Liver (tissue), 8 donors: ENCODE measurements at regions not wholly inside any gene's neighbourhood (a gene's known extent, or its start where the extent isn't known, plus 50 kb on each side); places are given as distances from the start of the nearest gene placed in this dataset.

Experiments
- DNase-seq: peaks from one replicate; pipeline ENCODE4 v3.0.0-alpha.2; 2017; ENCODE audit warnings: low spot score
- H3K27ac ChIP-seq, 2 donors: one replicate each; pipeline ENCODE4 v1.7.0; 2013; ENCODE audit warnings: inconsistent platforms in 2 of 2, low read length in 2 of 2, control low read depth in 1 of 2, low read depth in 1 of 2, mild to moderate bottlenecking in 1 of 2
- H3K27me3 ChIP-seq, 4 donors: one replicate each; pipeline versions ENCODE4 v1.6.1 to v1.7.0; 2013; ENCODE audit warnings: low read length in 3 of 4, inconsistent platforms in 1 of 4, mild to moderate bottlenecking in 1 of 4, moderate library complexity in 1 of 4; ENCODE audit not compliant: control insufficient read depth in 4 of 4, insufficient read depth in 4 of 4
- H3K36me3 ChIP-seq, 4 donors: one replicate each; pipeline versions ENCODE4 v1.6.1 to v1.7.0; 2013; ENCODE audit warnings: low read length in 3 of 4, mild to moderate bottlenecking in 3 of 4, low read depth in 1 of 4, moderate library complexity in 1 of 4; ENCODE audit not compliant: control insufficient read depth in 4 of 4, insufficient read depth in 3 of 4
- H3K4me1 ChIP-seq, 4 donors: one replicate each; pipeline versions ENCODE4 v1.6.1 to v1.7.0; 2013; ENCODE audit warnings: low read length in 3 of 4, mild to moderate bottlenecking in 3 of 4, moderate library complexity in 1 of 4; ENCODE audit not compliant: control insufficient read depth in 4 of 4, insufficient read depth in 4 of 4
- H3K4me3 ChIP-seq, 3 donors: one replicate each; pipeline versions ENCODE4 v1.6.1 to v1.7.0; 2013; ENCODE audit warnings: low read length in 3 of 3, control low read depth in 1 of 3, low read depth in 1 of 3, mild to moderate bottlenecking in 1 of 3
- H3K9ac ChIP-seq, 2 donors: one replicate each; pipeline ENCODE4 v1.7.0; 2013; ENCODE audit warnings: low read length in 2 of 2, mild to moderate bottlenecking in 2 of 2, moderate library complexity in 2 of 2, control low read depth in 1 of 2, low read depth in 1 of 2
- H3K9me3 ChIP-seq, 4 donors: one replicate each; pipeline versions ENCODE4 v1.6.1 to v1.7.0; 2013; ENCODE audit warnings: low read length in 3 of 4; ENCODE audit not compliant: control insufficient read depth in 4 of 4
- FOXA1 ChIP-seq: IDR thresholded peaks from 2 replicates; pipeline ENCODE4 v1.6.1; 2016; ENCODE audit warnings: antibody characterized with exemption
- GABPA ChIP-seq, 2 donors: IDR thresholded peaks in 1 of 2; conservative IDR thresholded peaks in 1 of 2; 2 replicates each; pipeline ENCODE4 v1.6.1; 2016; ENCODE audit warnings: antibody characterized with exemption in 2 of 2, mild to moderate bottlenecking in 1 of 2, moderate library complexity in 1 of 2
- HNF4A ChIP-seq, 2 donors: conservative IDR thresholded peaks; 2 replicates each; pipeline ENCODE4 v1.6.1; 2016; ENCODE audit warnings: antibody characterized with exemption in 2 of 2, mild to moderate bottlenecking in 2 of 2
- JUND ChIP-seq, 2 donors: IDR thresholded peaks; 2 replicates each; pipeline ENCODE4 v1.6.1; 2016; ENCODE audit warnings: antibody characterized with exemption in 2 of 2
- NR2F2 ChIP-seq: IDR thresholded peaks from 2 replicates; pipeline ENCODE4 v1.6.1; 2016; ENCODE audit warnings: antibody characterized with exemption
- RAD21 ChIP-seq, 2 donors: IDR thresholded peaks; 2 replicates each; pipeline ENCODE4 v1.6.1; 2016; ENCODE audit warnings: antibody characterized with exemption in 2 of 2, mild to moderate bottlenecking in 2 of 2
- RXRA ChIP-seq, 2 donors: IDR thresholded peaks; 2 replicates each; pipeline ENCODE4 v1.6.1; 2017 to 2018; ENCODE audit warnings: antibody characterized with exemption in 2 of 2, mild to moderate bottlenecking in 1 of 2
- SP1 ChIP-seq: IDR thresholded peaks from 2 replicates; pipeline ENCODE4 v1.6.1; 2018; ENCODE audit warnings: antibody characterized with exemption, mild to moderate bottlenecking
- YY1 ChIP-seq: IDR thresholded peaks from 2 replicates; pipeline ENCODE4 v1.6.1; 2016; ENCODE audit warnings: antibody characterized with exemption, mild to moderate bottlenecking
- WGBS: extraction: QIAGEN DNeasy Blood & Tissue Kit; methylation state at CpG from one replicate; pipeline ENCODE4 v1.1.7; 2013; 5-methylcytosine and 5-hydroxymethylcytosine counted together
- TF ChIP-seq, protein P1 (sequence below): fragments of 150-350 bp; IDR thresholded peaks from 2 replicates; pipeline ENCODE4 v1.5.1; 2017; ENCODE audit warnings: improper control_type of control experiment, low read depth, low read length; ENCODE audit not compliant: missing input control
- TF ChIP-seq, protein P2 (sequence below): IDR thresholded peaks from 2 replicates; pipeline ENCODE4 v1.6.1; 2016; ENCODE audit warnings: antibody characterized with exemption
- TF ChIP-seq, protein P3 (sequence below): IDR thresholded peaks from 2 replicates; pipeline ENCODE4 v1.6.1; 2016; ENCODE audit warnings: antibody characterized with exemption, mild to moderate bottlenecking
- donor health status: healthy.
- donor health status: healthy.
- donor health status: healthy.
- donor health status: healthy.
- donor health status: healthy.

DNA sequence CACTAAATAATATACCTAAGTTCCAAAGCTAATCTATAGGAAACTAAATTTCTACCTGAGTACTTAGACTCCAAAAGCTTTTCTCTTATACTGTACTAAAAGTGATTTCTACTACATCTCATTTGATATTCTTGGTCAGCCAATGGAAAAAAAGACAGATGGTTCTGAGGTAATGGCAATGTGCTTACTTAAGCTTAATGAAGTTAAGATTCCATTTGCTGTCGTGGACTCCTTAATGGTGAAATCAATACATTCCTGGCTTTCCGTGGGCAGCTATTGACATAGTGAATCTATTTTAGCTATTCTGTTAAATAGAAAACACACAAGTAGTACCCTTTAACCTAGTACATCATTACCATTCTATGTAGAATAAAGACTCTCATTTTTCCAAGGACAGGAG lies 1825.6 kb upstream of the CDH9 start (continued):
- TF ChIP-seq, protein P1, sequence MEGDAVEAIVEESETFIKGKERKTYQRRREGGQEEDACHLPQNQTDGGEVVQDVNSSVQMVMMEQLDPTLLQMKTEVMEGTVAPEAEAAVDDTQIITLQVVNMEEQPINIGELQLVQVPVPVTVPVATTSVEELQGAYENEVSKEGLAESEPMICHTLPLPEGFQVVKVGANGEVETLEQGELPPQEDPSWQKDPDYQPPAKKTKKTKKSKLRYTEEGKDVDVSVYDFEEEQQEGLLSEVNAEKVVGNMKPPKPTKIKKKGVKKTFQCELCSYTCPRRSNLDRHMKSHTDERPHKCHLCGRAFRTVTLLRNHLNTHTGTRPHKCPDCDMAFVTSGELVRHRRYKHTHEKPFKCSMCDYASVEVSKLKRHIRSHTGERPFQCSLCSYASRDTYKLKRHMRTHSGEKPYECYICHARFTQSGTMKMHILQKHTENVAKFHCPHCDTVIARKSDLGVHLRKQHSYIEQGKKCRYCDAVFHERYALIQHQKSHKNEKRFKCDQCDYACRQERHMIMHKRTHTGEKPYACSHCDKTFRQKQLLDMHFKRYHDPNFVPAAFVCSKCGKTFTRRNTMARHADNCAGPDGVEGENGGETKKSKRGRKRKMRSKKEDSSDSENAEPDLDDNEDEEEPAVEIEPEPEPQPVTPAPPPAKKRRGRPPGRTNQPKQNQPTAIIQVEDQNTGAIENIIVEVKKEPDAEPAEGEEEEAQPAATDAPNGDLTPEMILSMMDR = no peak

DNA sequence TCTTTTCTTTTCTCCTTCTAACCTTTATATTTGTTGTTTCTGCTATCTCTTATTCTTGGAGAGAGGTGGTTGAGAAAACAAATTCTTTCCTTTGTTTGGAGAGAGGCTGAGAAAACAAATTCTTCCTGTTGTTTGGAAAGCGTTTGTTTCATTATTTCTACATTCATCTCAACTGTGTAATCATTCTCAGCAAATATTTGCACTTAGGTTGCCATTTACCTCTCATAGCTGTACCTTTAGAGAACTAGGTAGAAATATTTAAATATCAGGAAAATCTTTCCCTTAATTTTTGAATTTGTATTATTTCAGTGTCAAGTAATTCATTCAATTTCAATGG lies 1824.4 kb upstream of the CDH9 start:
- Histone ChIP-seq H3K4me3 (no peak overlapping the region), H3K9me3 (no peaks in the 10 kb centered on the region), H3K36me3 (no peaks in the 10 kb centered on the region), H3K9ac (no peak overlapping the region), H3K27ac (no peak overlapping the region), H3K4me1 (no peaks in the 10 kb centered on the region), H3K27me3 (no peaks in the 10 kb centered on the region)
- TF ChIP-seq RXRA (IDR thresholded peaks at IDR 0.05) (no peak), HNF4A (conservative IDR thresholded peaks at IDR 0.05) (no peak), GABPA (IDR thresholded peaks at IDR 0.05 in 1 of 2, conservative IDR thresholded peaks at IDR 0.05 in 1 of 2) (no peak), JUND (IDR thresholded peaks at IDR 0.05) (no peak), NR2F2 (no peak), FOXA1 (no peak), RAD21 (IDR thresholded peaks at IDR 0.05) (no peak), YY1 (no peak)
- TF ChIP-seq, protein P2, sequence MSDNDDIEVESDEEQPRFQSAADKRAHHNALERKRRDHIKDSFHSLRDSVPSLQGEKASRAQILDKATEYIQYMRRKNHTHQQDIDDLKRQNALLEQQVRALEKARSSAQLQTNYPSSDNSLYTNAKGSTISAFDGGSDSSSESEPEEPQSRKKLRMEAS = no peak
- TF ChIP-seq, protein P3, sequence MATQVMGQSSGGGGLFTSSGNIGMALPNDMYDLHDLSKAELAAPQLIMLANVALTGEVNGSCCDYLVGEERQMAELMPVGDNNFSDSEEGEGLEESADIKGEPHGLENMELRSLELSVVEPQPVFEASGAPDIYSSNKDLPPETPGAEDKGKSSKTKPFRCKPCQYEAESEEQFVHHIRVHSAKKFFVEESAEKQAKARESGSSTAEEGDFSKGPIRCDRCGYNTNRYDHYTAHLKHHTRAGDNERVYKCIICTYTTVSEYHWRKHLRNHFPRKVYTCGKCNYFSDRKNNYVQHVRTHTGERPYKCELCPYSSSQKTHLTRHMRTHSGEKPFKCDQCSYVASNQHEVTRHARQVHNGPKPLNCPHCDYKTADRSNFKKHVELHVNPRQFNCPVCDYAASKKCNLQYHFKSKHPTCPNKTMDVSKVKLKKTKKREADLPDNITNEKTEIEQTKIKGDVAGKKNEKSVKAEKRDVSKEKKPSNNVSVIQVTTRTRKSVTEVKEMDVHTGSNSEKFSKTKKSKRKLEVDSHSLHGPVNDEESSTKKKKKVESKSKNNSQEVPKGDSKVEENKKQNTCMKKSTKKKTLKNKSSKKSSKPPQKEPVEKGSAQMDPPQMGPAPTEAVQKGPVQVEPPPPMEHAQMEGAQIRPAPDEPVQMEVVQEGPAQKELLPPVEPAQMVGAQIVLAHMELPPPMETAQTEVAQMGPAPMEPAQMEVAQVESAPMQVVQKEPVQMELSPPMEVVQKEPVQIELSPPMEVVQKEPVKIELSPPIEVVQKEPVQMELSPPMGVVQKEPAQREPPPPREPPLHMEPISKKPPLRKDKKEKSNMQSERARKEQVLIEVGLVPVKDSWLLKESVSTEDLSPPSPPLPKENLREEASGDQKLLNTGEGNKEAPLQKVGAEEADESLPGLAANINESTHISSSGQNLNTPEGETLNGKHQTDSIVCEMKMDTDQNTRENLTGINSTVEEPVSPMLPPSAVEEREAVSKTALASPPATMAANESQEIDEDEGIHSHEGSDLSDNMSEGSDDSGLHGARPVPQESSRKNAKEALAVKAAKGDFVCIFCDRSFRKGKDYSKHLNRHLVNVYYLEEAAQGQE = no peak
- 22% methylated on average over 1 of the region's 1 CpG for WGBS
- DNase-seq = no peak

DNA sequence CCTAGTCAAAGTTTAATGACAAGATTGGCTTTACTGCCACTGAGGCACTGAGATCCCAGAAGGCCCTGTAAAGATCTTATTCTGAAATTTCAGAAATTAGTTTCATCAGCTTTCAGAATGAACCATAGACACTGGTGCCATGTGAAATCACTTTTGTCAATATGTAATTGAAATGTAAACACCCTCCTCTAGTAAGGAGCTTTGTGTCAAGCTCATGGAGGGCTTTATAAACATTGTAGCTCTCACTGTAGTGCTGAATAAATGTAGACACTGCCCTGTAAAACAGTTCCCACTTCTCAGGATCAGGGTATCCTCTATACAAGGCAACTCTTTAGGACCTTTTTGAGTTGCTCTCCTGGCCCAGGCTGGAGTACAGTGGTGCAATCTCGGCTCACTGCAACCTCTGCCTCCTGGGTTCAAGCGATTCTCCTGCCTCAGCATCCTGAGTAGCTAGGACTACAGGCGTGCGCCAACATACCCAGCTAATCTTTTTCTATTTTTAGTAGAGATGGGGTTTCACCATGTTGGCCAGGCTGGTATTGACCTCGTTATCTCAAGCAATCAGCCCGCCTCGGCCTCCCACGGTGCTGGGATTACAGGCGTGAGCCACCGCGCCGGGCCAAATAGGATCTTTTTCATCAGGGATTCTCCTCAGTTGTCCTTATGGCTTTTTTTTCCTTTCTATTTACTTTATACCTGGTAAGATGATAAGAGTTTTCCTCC lies 1823.9 kb upstream of the CDH9 start:
- Histone ChIP-seq H3K27ac (no peak overlapping the region), H3K4me3 (no peak overlapping the region), H3K9me3 (no peaks in the 10 kb centered on the region), H3K36me3 (no peaks in the 10 kb centered on the region), H3K9ac (no peak overlapping the region), H3K4me1 (no peaks in the 10 kb centered on the region), H3K27me3 (no peaks in the 10 kb centered on the region)
- 68% methylated on average over 12 of the region's 12 CpGs for whole genome bisulfite sequencing
- TF ChIP-seq, protein P2 = no peak
- TF ChIP-seq SP1 (no peak), RXRA (IDR thresholded peaks at IDR 0.05) (no peak)
- no peak for DNase-seq
